ENCODE measurements at regions not wholly inside any gene's neighbourhood (a gene's known extent, or its start where the extent isn't known, plus 50 kb on each side); places are given as distances from the start of the nearest gene placed in this dataset.

GRCh38 chr2:193219413-193219812, 1024.7 kb upstream of the TMEFF2 start:
- TF ChIP-seq CTCF (tag by site-specific recombination; IDR thresholded peaks at IDR 0.05) (no peak), ZNF121 (tag by site-specific recombination; IDR thresholded peaks at IDR 0.05) (no peak), YY1 (tag by site-specific recombination; IDR thresholded peaks at IDR 0.05) (no peak), ZNF24 (tag by site-specific recombination; IDR thresholded peaks at IDR 0.05) (no peak), PATZ1 (tag by site-specific recombination; IDR thresholded peaks at IDR 0.05) (no peak), ZNF416 (tag by site-specific recombination; IDR thresholded peaks at IDR 0.05) (no peak), ZBTB11 (tag by site-specific recombination; conservative IDR thresholded peaks at IDR 0.05; ENCODE audit: low read depth) (no peak), ZNF768 (tag by site-specific recombination; IDR thresholded peaks at IDR 0.05) (no peak), ZNF580 (tag by site-specific recombination; IDR thresholded peaks at IDR 0.05) (no peak)
